ENCODE measurements at regions not wholly inside any gene's neighbourhood (a gene's known extent, or its start where the extent isn't known, plus 50 kb on each side); places are given as distances from the start of the nearest gene placed in this dataset.

DNA sequence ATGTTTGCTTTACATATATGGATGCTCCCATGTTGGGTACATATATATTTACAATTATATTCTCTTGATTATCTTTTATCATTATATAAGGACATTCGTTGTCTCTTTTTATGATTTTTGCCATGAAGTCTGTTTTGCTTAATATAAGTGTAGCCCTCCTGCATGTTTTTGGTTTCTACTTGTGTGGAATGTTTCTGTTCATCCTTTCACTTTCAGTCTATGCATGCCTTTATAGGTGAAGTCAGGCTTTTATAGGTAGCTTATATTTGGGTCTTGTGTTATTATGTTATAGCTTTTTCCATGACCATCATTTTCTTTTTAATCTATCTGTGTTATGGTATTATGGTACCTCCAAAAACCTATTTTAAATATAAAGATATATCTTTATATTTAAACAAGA lies 612.5 kb upstream of the HS3ST5 start:
- no peak for TF ChIP-seq EZH2 (IDR thresholded peaks at IDR 0.05; ENCODE audit: borderline replicate concordance, low read depth, low read length, poor library complexity, severe bottlenecking)
- TF ChIP-seq, protein P1, sequence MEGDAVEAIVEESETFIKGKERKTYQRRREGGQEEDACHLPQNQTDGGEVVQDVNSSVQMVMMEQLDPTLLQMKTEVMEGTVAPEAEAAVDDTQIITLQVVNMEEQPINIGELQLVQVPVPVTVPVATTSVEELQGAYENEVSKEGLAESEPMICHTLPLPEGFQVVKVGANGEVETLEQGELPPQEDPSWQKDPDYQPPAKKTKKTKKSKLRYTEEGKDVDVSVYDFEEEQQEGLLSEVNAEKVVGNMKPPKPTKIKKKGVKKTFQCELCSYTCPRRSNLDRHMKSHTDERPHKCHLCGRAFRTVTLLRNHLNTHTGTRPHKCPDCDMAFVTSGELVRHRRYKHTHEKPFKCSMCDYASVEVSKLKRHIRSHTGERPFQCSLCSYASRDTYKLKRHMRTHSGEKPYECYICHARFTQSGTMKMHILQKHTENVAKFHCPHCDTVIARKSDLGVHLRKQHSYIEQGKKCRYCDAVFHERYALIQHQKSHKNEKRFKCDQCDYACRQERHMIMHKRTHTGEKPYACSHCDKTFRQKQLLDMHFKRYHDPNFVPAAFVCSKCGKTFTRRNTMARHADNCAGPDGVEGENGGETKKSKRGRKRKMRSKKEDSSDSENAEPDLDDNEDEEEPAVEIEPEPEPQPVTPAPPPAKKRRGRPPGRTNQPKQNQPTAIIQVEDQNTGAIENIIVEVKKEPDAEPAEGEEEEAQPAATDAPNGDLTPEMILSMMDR (conservative IDR thresholded peaks at IDR 0.05; ENCODE audit: low read depth, low read length), result no peak
- Histone ChIP-seq H3K4me3 (ENCODE audit: low read depth, low read length, poor library complexity, severe bottlenecking) (no peak overlapping the region), H3K27ac (ENCODE audit: low read depth, low read length, poor library complexity, severe bottlenecking) (no peak overlapping the region), H3K36me3 (ENCODE audit: insufficient read depth, low read length, poor library complexity, severe bottlenecking) (no peaks in the 10 kb centered on the region), H3K9me3 (ENCODE audit: low read depth, low read length, poor library complexity, severe bottlenecking) (no peaks in the 10 kb centered on the region), H3K27me3 (replicated peaks; ENCODE audit: insufficient read depth, low read depth, low read length, poor library complexity) (no peaks in the 10 kb centered on the region), H3K4me1 (ENCODE audit: insufficient read depth, low read length, poor library complexity, severe bottlenecking) (no peaks in the 10 kb centered on the region)
- intact Hi-C loops (cut with micrococcal nuclease; ENCODE audit: unreplicated experiment), result no loop called here
- ChIA-PET CTCF (no interaction called here), POLR2A (ENCODE audit: low non-redundant PET) (no interaction called here)
- no peak for DNase-seq (ENCODE audit: low spot score)
- no TSS peak for BruUV-seq (replicated peaks)

DNA sequence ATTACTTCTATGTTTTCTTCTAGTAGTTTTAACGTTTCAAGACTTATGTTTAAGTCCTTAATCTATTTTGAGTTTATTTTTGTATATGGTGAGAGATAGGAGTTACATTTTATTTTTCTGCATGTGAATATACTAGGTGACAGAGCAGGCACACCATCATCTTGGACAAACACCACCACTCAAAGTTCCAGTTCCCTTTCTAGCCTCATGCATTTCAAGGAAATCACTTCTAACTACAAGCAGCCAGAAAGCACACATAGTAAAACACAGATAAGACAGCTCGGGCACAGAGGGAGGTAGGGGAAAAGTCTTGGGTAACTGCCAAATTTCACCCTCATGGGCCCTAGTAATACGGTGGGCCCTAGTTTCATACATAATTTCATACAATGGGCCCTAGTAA lies 609.4 kb upstream of the HS3ST5 start:
- POLR2A ChIA-PET (ENCODE audit: low non-redundant PET), result no interaction called here
- BruUV-seq (replicated peaks), result no TSS peak

DNA sequence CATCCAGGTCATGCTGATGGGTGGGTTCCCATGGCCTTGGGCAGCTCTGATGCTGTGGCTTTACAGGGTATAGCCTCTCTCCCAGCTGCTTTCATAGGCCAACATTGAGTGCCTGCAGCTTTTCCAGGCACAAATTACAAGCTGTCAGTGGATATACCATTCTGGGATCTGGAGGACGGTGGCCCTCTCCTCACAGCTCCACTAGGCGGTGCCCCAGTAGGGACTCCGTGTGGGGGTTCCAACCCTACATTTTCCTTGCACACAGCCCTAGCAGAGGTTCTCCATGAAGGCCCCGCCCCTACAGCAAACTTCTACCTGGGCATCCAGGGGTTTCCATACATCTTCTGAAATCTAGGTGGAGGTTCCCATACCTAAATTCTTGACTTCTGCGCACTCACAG lies 602.6 kb upstream of the HS3ST5 start:
- intact Hi-C loops (cut with micrococcal nuclease; ENCODE audit: unreplicated experiment), result no loop called here
- H3K9me3 ChIP-seq (ENCODE audit: low read depth, low read length, poor library complexity, severe bottlenecking), result no peaks in the 10 kb centered on the region
- CTCF ChIA-PET, result no interaction called here
- no TSS peak for BruUV-seq (replicated peaks)
- TF ChIP-seq EZH2 (IDR thresholded peaks at IDR 0.05; ENCODE audit: borderline replicate concordance, low read depth, low read length, poor library complexity, severe bottlenecking), result no peak
- TF ChIP-seq, protein P1 (conservative IDR thresholded peaks at IDR 0.05; ENCODE audit: low read depth, low read length), result no peak
- POLR2A ChIA-PET (ENCODE audit: low non-redundant PET), result interaction anchor here (0.6 kb wide), 1 partner anchor 13 kb away, joined by 3 read pairs; no protein-coding TSS in a partner anchor
- no peak overlapping the region for H3K4me3 ChIP-seq (ENCODE audit: low read depth, low read length, poor library complexity, severe bottlenecking)
- no peaks in the 10 kb centered on the region for H3K36me3 ChIP-seq (ENCODE audit: insufficient read depth, low read length, poor library complexity, severe bottlenecking)
- H3K27ac ChIP-seq (ENCODE audit: low read depth, low read length, poor library complexity, severe bottlenecking), result no peak overlapping the region
- no peak for DNase-seq (ENCODE audit: low spot score)
- no peaks in the 10 kb centered on the region for H3K4me1 ChIP-seq (ENCODE audit: insufficient read depth, low read length, poor library complexity, severe bottlenecking)
- H3K27me3 ChIP-seq (replicated peaks; ENCODE audit: insufficient read depth, low read depth, low read length, poor library complexity), result no peaks in the 10 kb centered on the region

More for the DNA sequence above, 609.4 kb upstream of the HS3ST5 start:
- CTCF ChIA-PET, result no interaction called here
- no peaks in the 10 kb centered on the region for H3K4me1 ChIP-seq (ENCODE audit: insufficient read depth, low read length, poor library complexity, severe bottlenecking)
- intact Hi-C loops (cut with micrococcal nuclease; ENCODE audit: unreplicated experiment), result no loop called here
- no peaks in the 10 kb centered on the region for H3K9me3 ChIP-seq (ENCODE audit: low read depth, low read length, poor library complexity, severe bottlenecking)
- H3K27ac ChIP-seq (ENCODE audit: low read depth, low read length, poor library complexity, severe bottlenecking), result no peak overlapping the region
- H3K36me3 ChIP-seq (ENCODE audit: insufficient read depth, low read length, poor library complexity, severe bottlenecking), result no peaks in the 10 kb centered on the region
- H3K4me3 ChIP-seq (ENCODE audit: low read depth, low read length, poor library complexity, severe bottlenecking), result no peak overlapping the region
- H3K27me3 ChIP-seq (replicated peaks; ENCODE audit: insufficient read depth, low read depth, low read length, poor library complexity), result no peaks in the 10 kb centered on the region
- DNase-seq (ENCODE audit: low spot score), result no peak
- TF ChIP-seq EZH2 (IDR thresholded peaks at IDR 0.05; ENCODE audit: borderline replicate concordance, low read depth, low read length, poor library complexity, severe bottlenecking), result no peak
- TF ChIP-seq, protein P1 (conservative IDR thresholded peaks at IDR 0.05; ENCODE audit: low read depth, low read length), result no peak

Measured in A673 (cell line).